H1 (cell line): ENCODE measurements at regions not wholly inside any gene's neighbourhood (a gene's known extent, or its start where the extent isn't known, plus 50 kb on each side); places are given as distances from the start of the nearest gene placed in this dataset.

Experiments used
- CTCF ChIA-PET: fragments of 300-600 bp; sonication (Branson Sonifier 250); formaldehyde crosslinking; loops from one replicate; lab custom pipeline; 2021; ENCODE audit not compliant: partially characterized antibody; lab: Charles Lee
- POLR2A ChIA-PET: fragments of 300-600 bp; sonication (Branson Sonifier 250); formaldehyde crosslinking; loops from one replicate; lab custom pipeline; 2021; ENCODE audit warnings: inconsistent platforms; ENCODE audit not compliant: partially characterized antibody; lab: Charles Lee
- DNase-seq, 2 experiments: peaks; one replicate each; pipeline versions ENCODE4 v3.0.0 to v3.0.0-alpha.2; 2010 to 2022; ENCODE audit warnings: low spot score in 2 of 2, low read depth in 1 of 2, mixed read lengths in 1 of 2
- FAIRE-seq: peaks from 2 replicates; lab custom pipeline; 2011; peaks lifted over from hg19 to GRCh38; lab: Jason Lieb, UNC
- H2AFZ ChIP-seq: 2 replicates; pipeline ENCODE4 v1.8.1; 2012; ENCODE audit warnings: low read length, inconsistent platforms
- H2AK5ac ChIP-seq: 2 replicates; pipeline ENCODE4 v1.6.1; 2013; ENCODE audit warnings: low read depth, low read length
- H2BK120ac ChIP-seq: replicated peaks from 2 replicates; pipeline ENCODE3; 2013; ENCODE audit warnings: low read depth, low read length, inconsistent platforms
- H2BK12ac ChIP-seq: 2 replicates; pipeline ENCODE4 v1.6.1; 2013; ENCODE audit warnings: low read depth, low read length
- H2BK15ac ChIP-seq: 2 replicates; pipeline ENCODE4 v1.6.1; 2013; ENCODE audit warnings: low read length
- H2BK20ac ChIP-seq: 2 replicates; pipeline ENCODE4 v1.6.1; 2013; ENCODE audit warnings: low read length
- H2BK5ac ChIP-seq: 2 replicates; pipeline ENCODE4 v1.6.1; 2013; ENCODE audit warnings: low read depth, low read length
- H3K14ac ChIP-seq: 2 replicates; pipeline ENCODE4 v1.6.1; 2013; ENCODE audit warnings: inconsistent platforms; ENCODE audit not compliant: insufficient read length
- H3K18ac ChIP-seq: 2 replicates; pipeline ENCODE4 v1.6.1; 2013; ENCODE audit warnings: low read length; ENCODE audit errors: extremely low read depth
- H3K23ac ChIP-seq: 2 replicates; pipeline ENCODE4 v1.6.1; 2013; ENCODE audit warnings: inconsistent platforms; ENCODE audit not compliant: insufficient read length
- H3K23me2 ChIP-seq: 2 replicates; pipeline ENCODE4 v1.6.1; 2013; ENCODE audit warnings: low read depth, low read length
- H3K27ac ChIP-seq: 2 replicates; pipeline ENCODE4 v1.6.1; 2011; ENCODE audit warnings: low read depth, low read length, inconsistent platforms
- H3K27me3 ChIP-seq, 4 experiments: replicated peaks in 1 of 4; 1 replicate in 1 of 4; 2 replicates in 3 of 4; pipeline versions ENCODE4 v1.6.1 to v1.8.1; 2011 to 2013; ENCODE audit warnings: low read length in 3 of 4, mild to moderate bottlenecking in 3 of 4, inconsistent platforms in 2 of 4, mixed read lengths in 2 of 4, moderate library complexity in 1 of 4; ENCODE audit not compliant: control insufficient read depth in 3 of 4, insufficient read depth in 3 of 4; ENCODE audit errors: extremely low read depth in 1 of 4
- H3K36me3 ChIP-seq, 4 experiments: 2 replicates each; pipeline versions ENCODE4 v1.6.1 to v1.8.1; 2011 to 2013; ENCODE audit warnings: mild to moderate bottlenecking in 4 of 4, low read length in 3 of 4, moderate library complexity in 2 of 4, control low read depth in 1 of 4, inconsistent platforms in 1 of 4; ENCODE audit not compliant: insufficient read depth in 4 of 4, control insufficient read depth in 2 of 4
- H3K4ac ChIP-seq: replicated peaks from 2 replicates; pipeline ENCODE3; 2013; ENCODE audit warnings: low read length, low read depth, mixed read lengths, inconsistent platforms; ENCODE audit not compliant: insufficient read length
- H3K4me1 ChIP-seq, 4 experiments: replicated peaks in 1 of 4; 1 replicate in 1 of 4; 2 replicates in 3 of 4; pipeline versions ENCODE4 v1.6.1 to v1.8.1; 2011 to 2013; ENCODE audit warnings: low read length in 3 of 4, inconsistent platforms in 2 of 4, mixed read lengths in 1 of 4; ENCODE audit not compliant: insufficient read depth in 4 of 4, control insufficient read depth in 3 of 4
- H3K4me2 ChIP-seq, 2 experiments: 2 replicates each; pipeline versions ENCODE4 v1.6.1 to v1.8.1; 2011 to 2013; ENCODE audit warnings: low read depth in 2 of 2, low read length in 2 of 2, control low read depth in 1 of 2, inconsistent platforms in 1 of 2, mild to moderate bottlenecking in 1 of 2; ENCODE audit not compliant: insufficient read depth in 1 of 2
- H3K4me3 ChIP-seq, 4 experiments: fragments of 200-600, 300-600 bp in 1 of 4; sonication (generic), shearing (Covaris generic), sonication (Bioruptor Twin) in 1 of 4; 2 replicates each; pipeline versions ENCODE4 v1.5.1 to v1.8.1; 2011 to 2016; ENCODE audit warnings: low read length in 4 of 4, low read depth in 3 of 4, control low read depth in 2 of 4, inconsistent platforms in 2 of 4, mild to moderate bottlenecking in 2 of 4, mixed read lengths in 1 of 4, moderate library complexity in 1 of 4; ENCODE audit not compliant: insufficient read depth in 2 of 4; ENCODE audit errors: extremely low read depth in 1 of 4
- H3K56ac ChIP-seq: replicated peaks from 2 replicates; pipeline ENCODE3; 2013; ENCODE audit warnings: low read depth, mild to moderate bottlenecking, mixed read lengths, low read length, inconsistent platforms; ENCODE audit not compliant: insufficient read length
- H3K79me1 ChIP-seq: 2 replicates; pipeline ENCODE4 v1.6.1; 2013; ENCODE audit warnings: low read depth, low read length, control low read depth
- H3K79me2 ChIP-seq, 2 experiments: 2 replicates each; pipeline versions ENCODE4 v1.6.1 to v1.8.1; 2012 to 2013; ENCODE audit warnings: low read length in 2 of 2, mild to moderate bottlenecking in 2 of 2, inconsistent platforms in 1 of 2; ENCODE audit not compliant: insufficient read depth in 2 of 2, control insufficient read depth in 1 of 2
- H3K9ac ChIP-seq, 4 experiments: replicated peaks in 1 of 4; 1 replicate in 1 of 4; 2 replicates in 3 of 4; pipeline versions ENCODE4 v1.6.1 to v1.8.1; 2011 to 2013; ENCODE audit warnings: low read depth in 3 of 4, low read length in 3 of 4, control low read depth in 2 of 4, mild to moderate bottlenecking in 2 of 4, moderate library complexity in 2 of 4, inconsistent platforms in 1 of 4; ENCODE audit errors: extremely low read depth in 1 of 4
- H3K9me3 ChIP-seq, 2 experiments: 2 replicates each; pipeline versions ENCODE4 v1.6.1 to v1.8.1; 2012 to 2013; ENCODE audit warnings: mild to moderate bottlenecking in 2 of 2, moderate library complexity in 2 of 2, control low read depth in 1 of 2, inconsistent platforms in 1 of 2, low read depth in 1 of 2, low read length in 1 of 2, mixed read lengths in 1 of 2; ENCODE audit not compliant: insufficient read depth in 2 of 2
- H4K20me1 ChIP-seq, 2 experiments: replicated peaks in 1 of 2; 2 replicates each; pipeline versions ENCODE3 to v1.8.1; 2011 to 2013; ENCODE audit warnings: inconsistent platforms in 2 of 2, low read length in 2 of 2, mild to moderate bottlenecking in 1 of 2; ENCODE audit not compliant: insufficient read depth in 2 of 2, control insufficient read depth in 1 of 2
- H4K5ac ChIP-seq: 2 replicates; pipeline ENCODE4 v1.6.1; 2013; ENCODE audit warnings: low read length, low read depth, mixed read lengths, inconsistent platforms; ENCODE audit not compliant: insufficient read length
- H4K8ac ChIP-seq: 2 replicates; pipeline ENCODE4 v1.8.0; 2013; ENCODE audit warnings: mild to moderate bottlenecking, moderate library complexity, low read length, inconsistent platforms; ENCODE audit not compliant: insufficient read depth; ENCODE audit errors: extremely low read depth
- H4K91ac ChIP-seq: replicated peaks from 2 replicates; pipeline ENCODE3; 2013; ENCODE audit warnings: low read length, mixed read lengths, inconsistent platforms; ENCODE audit not compliant: insufficient read length
- CREB1 ChIP-seq: IDR thresholded peaks from 2 replicates; pipeline ENCODE4 v1.6.1; 2012; ENCODE audit warnings: inconsistent platforms
- CTCF ChIP-seq, 3 experiments: IDR thresholded peaks; 1 replicate in 2 of 3; 2 replicates in 1 of 3; pipeline versions ENCODE4 v1.5.1 to v1.6.1; 2011; ENCODE audit warnings: low read length in 3 of 3, mild to moderate bottlenecking in 3 of 3, inconsistent platforms in 2 of 3, low read depth in 1 of 3, moderate library complexity in 1 of 3; ENCODE audit not compliant: insufficient read depth in 1 of 3; ENCODE audit errors: control extremely low read depth in 1 of 3
- EP300 ChIP-seq, 2 experiments: IDR thresholded peaks; 1 replicate in 1 of 2; 2 replicates in 1 of 2; pipeline ENCODE4 v1.6.1; 2011 to 2012; ENCODE audit warnings: low read depth in 2 of 2, low read length in 2 of 2, mild to moderate bottlenecking in 2 of 2, borderline replicate concordance in 1 of 2, inconsistent platforms in 1 of 2, moderate library complexity in 1 of 2
- EZH2 ChIP-seq: fragments of 200-600 bp; sonication (generic); IDR thresholded peaks from 2 replicates; pipeline ENCODE4 v1.7.1; 2012; ENCODE audit warnings: low read depth, mild to moderate bottlenecking, moderate library complexity, low read length, inconsistent platforms; ENCODE audit not compliant: severe bottlenecking
- RAD21 ChIP-seq, 2 experiments: IDR thresholded peaks in 1 of 2; conservative IDR thresholded peaks in 1 of 2; 2 replicates each; pipeline ENCODE4 v1.6.1; 2011; ENCODE audit warnings: low read depth in 2 of 2, low read length in 2 of 2, improper control_type of control experiment in 1 of 2, inconsistent platforms in 1 of 2, mild to moderate bottlenecking in 1 of 2, moderate library complexity in 1 of 2
- RXRA ChIP-seq: IDR thresholded peaks from 2 replicates; pipeline ENCODE4 v1.6.1; 2011; ENCODE audit warnings: low read depth, mild to moderate bottlenecking, low read length, moderate library complexity; ENCODE audit not compliant: insufficient read depth
- SIN3A ChIP-seq, 2 experiments: IDR thresholded peaks in 1 of 2; conservative IDR thresholded peaks in 1 of 2; 2 replicates each; pipeline ENCODE4 v1.6.1; 2011 to 2012; ENCODE audit warnings: low read length in 2 of 2, improper control_type of control experiment in 1 of 2, low read depth in 1 of 2, mild to moderate bottlenecking in 1 of 2
- SIRT6 ChIP-seq: IDR thresholded peaks from one replicate; pipeline ENCODE4 v1.7.1; 2012; ENCODE audit warnings: low read length, inconsistent platforms
- WGBS, 2 experiments: shearing (Covaris generic) in 1 of 2; methylation state at CpG; one replicate each; pipeline versions ENCODE4 v1.1.6 to v1.1.7; 2013 to 2015; ENCODE audit warnings: low lambda C conversion rate in 2 of 2, mixed read lengths in 2 of 2, inconsistent platforms in 1 of 2, low coverage in 1 of 2, missing lambda C conversion rate in 1 of 2; ENCODE audit not compliant: insufficient replicate concordance in 2 of 2, insufficient coverage in 1 of 2, insufficient read length in 1 of 2; ENCODE audit errors: extremely low coverage in 1 of 2, missing lambda C conversion rate in 1 of 2; 5-methylcytosine and 5-hydroxymethylcytosine counted together

GRCh38 chr5:36751886-36752285 is 124.7 kb upstream of the NIPBL start:
- no peak overlapping the region for H3K27ac ChIP-seq
- no peaks in the 10 kb centered on the region for H3K27me3 ChIP-seq
- TF ChIP-seq SIN3A (conservative IDR thresholded peaks at IDR 0.05 in 1 of 2, IDR thresholded peaks at IDR 0.05 in 1 of 2; ENCODE audit: low read depth in 1 of 2, low read length in 2 of 2) = no peak
- no peak for TF ChIP-seq EZH2
- TF ChIP-seq CREB1 = no peak
- TF ChIP-seq RAD21 (IDR thresholded peaks at IDR 0.05 in 1 of 2, conservative IDR thresholded peaks at IDR 0.05 in 1 of 2; ENCODE audit: low read depth in 2 of 2, low read length in 2 of 2) = peak; percentile 55 to 66
- TF ChIP-seq SIRT6 = no peak
- TF ChIP-seq RXRA = no peak
- TF ChIP-seq CTCF (IDR thresholded peaks at IDR 0.05; ENCODE audit: control extremely low read depth in 1 of 3, insufficient read depth in 1 of 3, low read depth in 1 of 3, low read length in 3 of 3) = peak; percentile 56 to 73 (median 70)
- no peak for TF ChIP-seq EP300 (IDR thresholded peaks at IDR 0.05; ENCODE audit: borderline replicate concordance in 1 of 2, low read depth in 2 of 2, low read length in 2 of 2)
- no peaks in the 10 kb centered on the region; the same call in 1 of the 2 replicates for H3K23me2 ChIP-seq
- ChIA-PET CTCF (interaction anchor here (0.6 to 4.7 kb wide), 5 partner anchors 8 to 217 kb away, joined by 3 to 36 read pairs (median 6); no protein-coding TSS in a partner anchor), POLR2A (no interaction called here)
- H3K56ac ChIP-seq = no peak overlapping the region
- no peaks in the 10 kb centered on the region for H3K79me1 ChIP-seq
- peak; percentile 32 for FAIRE-seq
- no peak overlapping the region for H4K91ac ChIP-seq
- H4K20me1 ChIP-seq = peaks cover 0 to 2% of the 10 kb centered on the region in 2 experiments
- H3K18ac ChIP-seq = no peak overlapping the region
- no peak overlapping the region for H2AFZ ChIP-seq
- H2BK15ac ChIP-seq = no peak overlapping the region
- no peak overlapping the region for H3K14ac ChIP-seq
- no peak overlapping the region for H2BK12ac ChIP-seq
- H3K4me1 ChIP-seq = peaks cover 0 to 2% (median 0%) of the 10 kb centered on the region in 4 experiments; a peak in 2 of 7 replicates
- no peaks in the 10 kb centered on the region for H3K36me3 ChIP-seq
- 88% methylated on average over 1 of the region's 1 CpG; no CpG with 5 or more reads in 1 of the 2 experiments for WGBS, 2 experiments
- DNase-seq = no peak
- H3K9me3 ChIP-seq = no peaks in the 10 kb centered on the region
- no peak overlapping the region for H2BK5ac ChIP-seq
- H3K4ac ChIP-seq = no peak overlapping the region
- H4K8ac ChIP-seq = no peak overlapping the region
- no peak overlapping the region for H2BK120ac ChIP-seq
- H4K5ac ChIP-seq = no peak overlapping the region
- no peak overlapping the region for H3K9ac ChIP-seq
- H3K23ac ChIP-seq = no peak overlapping the region
- H2BK20ac ChIP-seq = no peak overlapping the region
- no peaks in the 10 kb centered on the region for H3K79me2 ChIP-seq
- no peak overlapping the region for H3K4me2 ChIP-seq
- H2AK5ac ChIP-seq = no peak overlapping the region
- H3K4me3 ChIP-seq = no peak overlapping the region
